ENCODE measurements at regions not wholly inside any gene's neighbourhood (a gene's known extent, or its start where the extent isn't known, plus 50 kb on each side); places are given as distances from the start of the nearest gene placed in this dataset.
"Not testable (repeated sequence)": the region's sequence is repeated elsewhere in the genome, so short reads cannot be mapped to it uniquely, and the experiment has no call there.

DNA sequence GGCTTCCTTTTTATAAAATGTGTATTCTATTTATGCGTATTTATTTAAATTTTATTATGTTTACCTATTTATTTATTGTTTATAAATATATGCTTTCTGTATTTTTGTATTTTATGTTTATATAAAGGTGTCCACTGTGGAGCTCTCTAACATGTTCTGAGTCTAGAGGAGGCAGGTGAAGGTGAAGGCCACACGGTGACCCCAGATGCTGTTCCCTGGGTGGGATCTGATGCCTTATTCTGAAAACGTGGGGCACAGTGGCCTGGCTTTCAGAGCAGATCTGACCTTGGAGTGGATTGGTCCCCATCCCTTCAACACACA, 104.7 kb upstream of the SLC7A14 start:
- H3K27me3 ChIP-seq: no peaks in the 10 kb centered on the region
- no peak for DNase-seq
- TF ChIP-seq POLR2A (IDR thresholded peaks at IDR 0.05): no peak
- no peak for TF ChIP-seq CTCF (IDR thresholded peaks at IDR 0.05)
- no peaks in the 10 kb centered on the region for H3K9me3 ChIP-seq
- H3K4me1 ChIP-seq: peaks cover 0 to 21% (median 12%) of the 10 kb centered on the region in 3 donors
- no peak overlapping the region for H3K27ac ChIP-seq
- no peaks in the 10 kb centered on the region for H3K36me3 ChIP-seq
- intact Hi-C loops (cut with DNase I): no loop called here
- no peak overlapping the region for H3K4me3 ChIP-seq
- 80 to 82% methylated on average over 3 of the region's 3 CpGs for WGBS, 2 donors

DNA sequence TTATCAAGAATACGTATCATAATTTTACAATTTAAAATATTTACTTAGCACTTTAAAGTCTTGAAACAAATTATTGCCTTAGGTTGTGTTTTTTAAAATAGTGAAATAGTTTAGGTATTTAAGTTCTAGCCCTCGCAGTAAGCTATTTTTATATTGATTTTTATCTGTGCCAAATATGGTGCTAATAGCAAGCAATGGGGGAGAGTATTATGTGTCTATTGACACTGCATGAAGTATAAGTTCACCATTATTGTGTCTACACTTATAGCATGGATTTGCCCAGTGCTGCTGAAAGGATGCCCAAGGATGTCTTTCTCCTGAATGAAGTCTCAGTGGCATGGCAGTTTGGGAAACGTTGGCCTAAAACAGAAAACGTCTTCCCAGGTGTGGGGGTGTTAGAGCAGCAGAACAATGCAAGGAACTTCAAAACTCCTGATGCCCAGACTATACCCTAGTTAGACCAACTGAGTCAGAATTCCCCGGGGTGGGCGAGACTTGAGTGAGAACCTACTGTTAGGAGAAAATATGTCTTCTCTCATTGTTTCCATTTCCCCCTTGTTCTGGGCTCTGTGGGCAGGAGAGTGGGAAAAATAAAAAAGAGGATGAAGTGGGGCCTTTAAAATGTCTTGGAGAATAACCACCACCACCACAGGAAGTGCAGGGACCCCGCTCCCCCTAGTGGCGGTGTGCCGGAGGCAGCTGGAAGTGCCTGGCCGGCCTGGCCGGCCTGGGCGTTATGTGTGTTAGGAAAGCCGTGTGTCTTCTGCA, 104.2 kb upstream of the SLC7A14 start:
- no peaks in the 10 kb centered on the region for H3K9me3 ChIP-seq
- H3K27ac ChIP-seq: peak overlapping the region; percentile 13 to 50 (median 39)
- no peak overlapping the region for H3K4me3 ChIP-seq
- DNase-seq: no peak
- H3K27me3 ChIP-seq: no peaks in the 10 kb centered on the region
- intact Hi-C loops (cut with DNase I): no loop called here
- TF ChIP-seq CTCF (IDR thresholded peaks at IDR 0.05): peak in 4 of 6 experiments; percentile 21 to 50 (median 42)
- TF ChIP-seq POLR2A (IDR thresholded peaks at IDR 0.05): no peak
- peaks cover 0 to 21% (median 12%) of the 10 kb centered on the region in 3 donors for H3K4me1 ChIP-seq
- H3K36me3 ChIP-seq: no peaks in the 10 kb centered on the region
- WGBS, 2 donors: 52 to 62% methylated on average over 12 to 13 of the region's 13 CpGs

- H3K4me1 ChIP-seq: peaks cover 0 to 21% (median 12%) of the 10 kb centered on the region in 3 donors
- intact Hi-C loops (cut with DNase I): no loop called here
- no peaks in the 10 kb centered on the region for H3K36me3 ChIP-seq
- H3K9me3 ChIP-seq: no peaks in the 10 kb centered on the region
- TF ChIP-seq CTCF (IDR thresholded peaks at IDR 0.05) (no peak), POLR2A (IDR thresholded peaks at IDR 0.05) (no peak)
- peak overlapping the region in 3 of 4 donors; percentile 43 to 50 (median 50) for H3K27ac ChIP-seq
- no peaks in the 10 kb centered on the region for H3K27me3 ChIP-seq
- 12 to 49% methylated on average over 4 of the region's 4 CpGs for WGBS, 2 donors
- no peak overlapping the region for H3K4me3 ChIP-seq
- DNase-seq: no peak
These were observed 103.5 kb upstream of the SLC7A14 start for GRCh38 chr3:170689296-170689829.

DNA sequence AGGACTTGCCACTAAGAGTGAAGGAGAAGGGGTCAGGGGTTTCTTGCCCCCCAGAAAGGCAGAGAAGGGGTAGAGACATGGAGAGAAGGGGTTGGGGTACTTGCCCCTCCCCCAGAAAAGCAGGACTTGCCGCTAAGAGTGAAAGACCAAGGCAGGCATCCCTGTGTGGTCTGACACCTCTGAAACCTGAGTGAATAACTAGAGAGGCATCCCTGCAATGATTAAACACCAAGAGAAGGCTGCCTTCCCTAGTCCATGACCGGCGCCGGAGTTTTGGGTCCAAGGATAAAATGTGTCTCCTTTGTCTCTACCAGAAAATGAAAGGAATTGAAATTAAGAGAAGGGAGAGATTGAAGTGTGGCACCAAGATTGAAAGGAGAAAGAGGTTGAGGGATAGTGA, 102.3 kb upstream of the SLC7A14 start:
- H3K27me3 ChIP-seq; H3K36me3 ChIP-seq; H3K9me3 ChIP-seq; DNase-seq; H3K27ac ChIP-seq; H3K4me3 ChIP-seq; intact Hi-C loops (cut with DNase I): not testable (repeated sequence)
- WGBS, 2 donors: 80 to 90% methylated on average over 4 of the region's 4 CpGs
- H3K4me1 ChIP-seq: peaks cover 0 to 21% (median 12%) of the 10 kb centered on the region in 3 donors

- Histone ChIP-seq H3K4me3 (no peak overlapping the region), H3K36me3 (no peaks in the 10 kb centered on the region), H3K9me3 (no peaks in the 10 kb centered on the region), H3K27ac (no peak overlapping the region), H3K27me3 (no peaks in the 10 kb centered on the region), H3K4me1 (no peaks in the 10 kb centered on the region)
- intact Hi-C loops (cut with DNase I): no loop called here
- no peak for TF ChIP-seq POLR2A (IDR thresholded peaks at IDR 0.05)
- TF ChIP-seq CTCF (IDR thresholded peaks at IDR 0.05): no peak
- DNase-seq: no peak
These were observed 94.7 kb upstream of the SLC7A14 start for GRCh38 chr3:170680593-170680992.

Measured in esophagus squamous epithelium (tissue), 5 donors.